Brain microvascular endothelial cell (primary cell): ENCODE measurements at regions not wholly inside any gene's neighbourhood (a gene's known extent, or its start where the extent isn't known, plus 50 kb on each side); places are given as distances from the start of the nearest gene placed in this dataset.

ENCODE experiments used
- DNase-seq: peaks from one replicate; pipeline ENCODE4 v3.0.0-alpha.2; 2020
- H3K27ac ChIP-seq: fragments of 250-450 bp; sonication (Bioruptor Pico); 2 replicates; pipeline ENCODE4 v1.5.1; 2020; ENCODE audit warnings: mild to moderate bottlenecking, moderate library complexity
- H3K27me3 ChIP-seq: fragments of 250-450 bp; sonication (Bioruptor Pico); replicated peaks from 2 replicates; pipeline ENCODE4 v1.5.1; 2020; ENCODE audit warnings: mild to moderate bottlenecking
- H3K36me3 ChIP-seq: fragments of 250-450 bp; sonication (Bioruptor Pico); replicated peaks from 2 replicates; pipeline ENCODE4 v1.5.1; 2020; ENCODE audit warnings: mild to moderate bottlenecking
- H3K4me3 ChIP-seq: 2 replicates; pipeline ENCODE4 v1.5.1; 2011; ENCODE audit warnings: low read depth, mild to moderate bottlenecking, control low read depth, low read length, moderate library complexity
- in situ Hi-C: cut with HindIII; loops from 2 replicates; pipeline ENCODE4 v1.10.0; 2017; ENCODE audit warnings: low sequenced_read_pairs, low pct_ligation_motif_present
- TF ChIP-seq, protein P1 (sequence below): IDR thresholded peaks from 2 replicates; pipeline ENCODE4 v1.5.1; 2011; ENCODE audit warnings: low read depth, mild to moderate bottlenecking, moderate library complexity, low read length, control low read depth, inconsistent platforms; ENCODE audit errors: missing control alignments

DNA sequence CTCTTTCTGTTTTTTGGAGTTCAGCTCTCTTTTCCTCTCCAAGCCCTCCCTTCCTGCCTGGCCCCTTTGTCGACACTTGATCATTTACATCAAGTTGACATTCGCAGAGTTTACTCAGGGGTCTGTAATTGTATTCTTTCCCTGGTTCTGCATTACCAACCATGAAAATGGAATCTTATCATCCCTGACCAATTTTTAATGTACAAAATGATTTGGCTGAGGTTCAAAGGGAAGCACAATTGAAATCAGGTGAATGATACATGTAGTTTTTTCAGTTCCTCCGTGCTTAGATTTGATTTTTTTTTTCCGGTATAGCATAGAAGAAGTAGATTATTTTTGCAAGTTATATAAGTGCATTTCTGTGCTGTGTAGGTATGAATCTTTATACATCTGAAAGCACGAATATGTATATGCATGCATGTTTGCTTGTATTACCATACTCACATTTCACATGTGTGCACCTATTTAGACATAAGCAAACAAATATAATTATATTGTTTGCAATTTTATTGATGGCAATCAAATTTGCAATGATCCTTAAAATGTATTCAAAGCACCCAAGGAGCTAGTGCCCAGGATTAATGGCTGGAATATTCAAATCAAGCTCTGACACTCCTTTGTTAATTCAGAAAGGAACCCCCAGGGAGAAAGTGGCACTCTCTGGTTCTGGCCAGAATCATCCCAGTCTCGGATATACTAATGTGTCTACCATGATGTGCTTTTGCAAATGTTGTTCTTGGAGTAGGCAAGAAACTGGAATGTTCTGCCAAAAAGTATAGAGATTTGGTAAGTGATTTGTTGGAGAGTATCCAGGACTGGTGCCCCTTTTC, 189.3 kb downstream of the VRK1 start:
- H3K27ac ChIP-seq = no peak overlapping the region
- no peaks in the 10 kb centered on the region for H3K27me3 ChIP-seq
- H3K4me3 ChIP-seq = no peak overlapping the region
- no peak for DNase-seq
- in situ Hi-C loops = no loop called here
- no peaks in the 10 kb centered on the region for H3K36me3 ChIP-seq
- TF ChIP-seq, protein P1, sequence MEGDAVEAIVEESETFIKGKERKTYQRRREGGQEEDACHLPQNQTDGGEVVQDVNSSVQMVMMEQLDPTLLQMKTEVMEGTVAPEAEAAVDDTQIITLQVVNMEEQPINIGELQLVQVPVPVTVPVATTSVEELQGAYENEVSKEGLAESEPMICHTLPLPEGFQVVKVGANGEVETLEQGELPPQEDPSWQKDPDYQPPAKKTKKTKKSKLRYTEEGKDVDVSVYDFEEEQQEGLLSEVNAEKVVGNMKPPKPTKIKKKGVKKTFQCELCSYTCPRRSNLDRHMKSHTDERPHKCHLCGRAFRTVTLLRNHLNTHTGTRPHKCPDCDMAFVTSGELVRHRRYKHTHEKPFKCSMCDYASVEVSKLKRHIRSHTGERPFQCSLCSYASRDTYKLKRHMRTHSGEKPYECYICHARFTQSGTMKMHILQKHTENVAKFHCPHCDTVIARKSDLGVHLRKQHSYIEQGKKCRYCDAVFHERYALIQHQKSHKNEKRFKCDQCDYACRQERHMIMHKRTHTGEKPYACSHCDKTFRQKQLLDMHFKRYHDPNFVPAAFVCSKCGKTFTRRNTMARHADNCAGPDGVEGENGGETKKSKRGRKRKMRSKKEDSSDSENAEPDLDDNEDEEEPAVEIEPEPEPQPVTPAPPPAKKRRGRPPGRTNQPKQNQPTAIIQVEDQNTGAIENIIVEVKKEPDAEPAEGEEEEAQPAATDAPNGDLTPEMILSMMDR = no peak

DNA sequence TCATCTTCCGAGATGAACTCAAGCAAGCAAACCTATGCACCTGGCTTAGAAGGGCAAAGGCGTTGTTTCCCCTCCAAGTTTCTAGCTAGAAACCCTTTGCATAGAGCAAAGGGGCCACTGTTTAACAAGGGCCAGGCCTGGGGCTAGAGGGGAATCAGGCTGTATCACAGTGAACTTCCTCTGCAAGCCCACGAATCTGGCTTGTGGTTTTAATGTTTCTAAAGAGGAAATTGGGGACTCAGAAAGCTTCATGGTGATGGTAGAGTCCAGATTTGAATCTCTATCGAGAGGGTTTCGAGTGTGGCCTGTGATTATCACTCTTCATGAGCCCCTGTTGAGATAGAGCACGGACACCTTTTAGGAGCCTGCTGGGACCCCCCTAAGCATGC, 189.9 kb downstream of the VRK1 start:
- in situ Hi-C loops = no loop called here
- Histone ChIP-seq H3K27me3 (no peaks in the 10 kb centered on the region), H3K4me3 (no peak overlapping the region), H3K27ac (no peak overlapping the region), H3K36me3 (no peaks in the 10 kb centered on the region)
- DNase-seq = no peak
- TF ChIP-seq, protein P1 = no peak

DNA sequence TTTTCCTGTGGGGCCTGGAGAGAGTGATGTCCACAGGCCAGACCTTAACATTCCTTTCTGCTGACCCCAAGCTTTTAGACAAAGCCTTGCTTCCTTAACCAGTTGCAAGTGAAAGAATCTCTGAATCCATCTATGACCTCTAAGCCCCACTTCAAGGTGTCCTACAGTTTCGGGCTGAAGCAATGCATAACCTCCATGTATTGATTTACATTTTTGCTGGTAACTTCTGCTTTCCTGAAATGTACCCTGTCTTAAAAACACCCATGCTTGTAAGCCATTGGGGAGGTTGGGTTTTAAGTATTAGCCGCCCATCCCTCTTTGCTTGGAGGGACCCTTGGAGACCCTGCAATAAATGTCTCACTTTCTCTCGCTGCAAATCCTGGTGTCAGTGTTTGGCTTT, 190.6 kb downstream of the VRK1 start:
- in situ Hi-C loops = no loop called here
- TF ChIP-seq, protein P1 = no peak
- Histone ChIP-seq H3K4me3 (no peak overlapping the region), H3K27ac (no peak overlapping the region), H3K27me3 (no peaks in the 10 kb centered on the region), H3K36me3 (no peaks in the 10 kb centered on the region)
- DNase-seq = no peak

DNA sequence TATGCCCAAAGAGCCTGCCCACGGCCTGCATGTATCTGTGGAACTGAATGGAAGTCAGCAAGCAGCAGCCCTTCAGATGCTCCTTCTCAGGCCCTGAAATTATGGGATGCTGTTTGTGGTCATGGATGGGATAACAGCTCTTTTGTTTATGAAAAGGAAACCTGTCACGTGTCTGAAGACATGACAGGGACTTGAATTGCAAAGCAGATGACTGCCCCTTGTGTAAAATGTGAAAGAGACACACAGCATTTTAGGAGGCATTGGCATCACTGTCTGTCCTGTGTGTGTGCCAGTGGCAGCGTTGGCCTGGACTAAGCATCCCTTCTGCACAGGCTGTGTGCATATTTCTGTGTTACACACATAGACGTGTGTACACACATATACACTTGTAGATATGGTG, 192.1 kb downstream of the VRK1 start:
- no peak overlapping the region for H3K27ac ChIP-seq
- TF ChIP-seq, protein P1 = no peak
- no peaks in the 10 kb centered on the region for H3K27me3 ChIP-seq
- in situ Hi-C loops = no loop called here
- H3K36me3 ChIP-seq = no peaks in the 10 kb centered on the region
- DNase-seq = no peak
- no peak overlapping the region for H3K4me3 ChIP-seq

DNA sequence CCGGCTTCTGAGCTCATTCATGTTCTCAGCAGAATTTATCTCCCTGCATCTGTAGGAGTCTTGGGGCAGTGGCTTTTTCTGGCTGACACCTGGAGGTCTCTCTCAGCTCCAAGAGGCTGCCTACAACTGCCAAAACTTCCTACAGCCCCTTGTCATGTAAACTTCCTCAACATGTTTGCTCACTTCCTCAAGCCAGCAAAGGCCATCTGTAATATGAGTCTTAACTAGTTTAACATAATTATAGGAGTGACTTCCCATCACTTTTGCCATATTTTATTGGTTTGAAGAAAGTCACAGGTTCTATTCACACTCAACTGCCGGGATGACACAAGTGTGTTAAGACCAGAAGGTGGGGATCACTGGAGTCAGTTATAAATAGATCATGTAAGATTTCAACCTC, 194.0 kb downstream of the VRK1 start:
- in situ Hi-C loops = no loop called here
- H3K36me3 ChIP-seq = no peaks in the 10 kb centered on the region
- H3K27me3 ChIP-seq = no peaks in the 10 kb centered on the region
- TF ChIP-seq, protein P1 = no peak
- H3K4me3 ChIP-seq = no peak overlapping the region
- no peak overlapping the region for H3K27ac ChIP-seq
- DNase-seq = no peak

DNA sequence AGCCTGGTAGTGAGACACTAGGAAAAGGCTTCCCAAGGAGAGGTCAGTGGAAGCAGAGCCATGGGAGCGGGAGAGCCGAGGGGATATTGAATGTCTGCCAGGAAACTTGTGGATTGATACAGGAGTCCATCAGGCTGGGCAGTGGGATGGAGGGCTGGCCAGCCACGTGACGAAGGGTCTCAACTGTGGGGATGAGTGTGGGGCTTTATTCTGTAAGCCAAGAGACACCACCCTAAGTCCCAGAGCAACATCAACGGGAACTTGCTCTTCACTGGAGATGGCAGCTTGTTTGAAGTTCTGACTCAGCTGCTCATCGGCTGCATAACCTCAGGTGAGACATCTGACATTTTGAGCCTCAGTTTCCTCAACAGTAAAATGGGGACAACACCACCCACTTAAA, 197.8 kb downstream of the VRK1 start:
- TF ChIP-seq, protein P1 = no peak
- in situ Hi-C loops = no loop called here
- Histone ChIP-seq H3K27ac (no peak overlapping the region), H3K4me3 (no peak overlapping the region), H3K27me3 (no peaks in the 10 kb centered on the region), H3K36me3 (no peaks in the 10 kb centered on the region)
- DNase-seq = no peak
